Stimulated activated CD4-positive, alpha-beta T cell treated with anti-CD3 and anti-CD28 coated beads, Interleukin-4, amount 100 ng/mL, for 48 hours (primary cell): ENCODE measurements at regions not wholly inside any gene's neighbourhood (a gene's known extent, or its start where the extent isn't known, plus 50 kb on each side); places are given as distances from the start of the nearest gene placed in this dataset.
"Not testable (repeated sequence)": the region's sequence is repeated elsewhere in the genome, so short reads cannot be mapped to it uniquely, and the experiment has no call there.

Source experiments
- DNase-seq, 2 donors: peaks; one replicate each; pipeline ENCODE4 v3.0.0-alpha.2; 2020; ENCODE audit warnings: low read depth in 2 of 2

- DNase-seq, result no peak
Observed at GRCh38 chr3:25151281-25151902, 276.7 kb upstream of the RARB start.

GRCh38 chr3:25151903-25152295 is 276.2 kb upstream of the RARB start:
- DNase-seq, result no peak

- no peak for DNase-seq
Observed at GRCh38 chr3:25153136-25153535, 274.9 kb upstream of the RARB start.

- DNase-seq, result no peak
Observed at GRCh38 chr3:25153561-25153960, 274.5 kb upstream of the RARB start.

GRCh38 chr3:25155652-25156471 is 272.2 kb upstream of the RARB start:
- no peak for DNase-seq

- no peak for DNase-seq
Observed at GRCh38 chr3:25156626-25157025, 271.4 kb upstream of the RARB start.

- no peak for DNase-seq
Observed at GRCh38 chr3:25165306-25165705, 262.8 kb upstream of the RARB start.

GRCh38 chr3:25166016-25166415 is 262.0 kb upstream of the RARB start:
- DNase-seq, result no peak

- no peak for DNase-seq
Observed at GRCh38 chr3:25169151-25169550, 258.9 kb upstream of the RARB start.

- no peak for DNase-seq
Observed at GRCh38 chr3:25170021-25170420, 258.0 kb upstream of the RARB start.

GRCh38 chr3:25171118-25171807 is 256.8 kb upstream of the RARB start:
- no peak for DNase-seq

- no peak for DNase-seq
Observed at GRCh38 chr3:25171897-25172296, 256.2 kb upstream of the RARB start.

GRCh38 chr3:25173606-25174005 is 254.5 kb upstream of the RARB start:
- DNase-seq, result no peak

GRCh38 chr3:25174251-25174650 is 253.8 kb upstream of the RARB start:
- no peak for DNase-seq

- DNase-seq, result no peak
Observed at GRCh38 chr3:25177041-25177440, 251.0 kb upstream of the RARB start.

GRCh38 chr3:25178672-25179071 is 249.4 kb upstream of the RARB start:
- no peak for DNase-seq

- DNase-seq, result no peak
Observed at GRCh38 chr3:25181096-25181495, 247.0 kb upstream of the RARB start.

GRCh38 chr3:25182794-25183193 is 245.3 kb upstream of the RARB start:
- DNase-seq, result no peak

- DNase-seq, result no peak
Observed at GRCh38 chr3:25184641-25185250, 243.3 kb upstream of the RARB start.

- no peak for DNase-seq
Observed at GRCh38 chr3:25191673-25192072, 236.4 kb upstream of the RARB start.

GRCh38 chr3:25199567-25199966 is 228.5 kb upstream of the RARB start:
- not testable (repeated sequence) for DNase-seq

GRCh38 chr3:25212736-25213135 is 215.3 kb upstream of the RARB start:
- DNase-seq, result no peak
